HepG2 (cell line): ENCODE measurements at regions not wholly inside any gene's neighbourhood (a gene's known extent, or its start where the extent isn't known, plus 50 kb on each side); places are given as distances from the start of the nearest gene placed in this dataset.

Experiments
- ATAC-seq: fragments of 200-7000 bp; cut with Tn5 transposase; 3 replicates; pipeline ENCODE4 v1.9.1; 2020; ENCODE audit warnings: mild to moderate bottlenecking, moderate library complexity
- BruUV-seq: library from RNA; stranded (reverse); fragments of 400-500 nt; replicated peaks from 2 replicates; lab custom pipeline; 2021; lab: Mats Ljungman, UMichigan
- CTCF ChIA-PET: fragments of 300-600 bp; formaldehyde crosslinking; extraction: SDS; loops from one replicate; lab custom pipeline; 2021; ENCODE audit warnings: low total read pairs, inconsistent platforms, low intra/inter-chr PET ratio; lab: Yijun Ruan, JAX
- POLR2A ChIA-PET: fragments of 350-600 bp; sonication (Branson Sonifier 250); formaldehyde crosslinking; loops from one replicate; lab custom pipeline; 2020; ENCODE audit warnings: antibody characterized with exemption, inconsistent platforms; lab: Yijun Ruan, JAX
- DNase-seq: peaks from one replicate; pipeline ENCODE4 v3.0.0-alpha.2; 2015; ENCODE audit warnings: low spot score
- FAIRE-seq: peaks from 3 replicates; lab custom pipeline; 2011; peaks lifted over from hg19 to GRCh38; lab: Jason Lieb, UNC
- H2AFZ ChIP-seq: one replicate; pipeline ENCODE4 v1.6.1; 2011; ENCODE audit warnings: low read length, inconsistent platforms
- H3K27ac ChIP-seq: fragments of 300-600 bp; 3 replicates; pipeline ENCODE4 v1.8.0; 2011; ENCODE audit warnings: mixed run types, mild to moderate bottlenecking, mixed read lengths, low read length, inconsistent platforms; ENCODE audit not compliant: insufficient read depth; ENCODE audit errors: extremely low read length
- H3K27me3 ChIP-seq, 2 experiments: fragments of 200-600 bp in 1 of 2; 2 replicates in 1 of 2; 3 replicates in 1 of 2; pipeline versions ENCODE4 v1.6.0 to v1.8.0; 2011; ENCODE audit warnings: low read length in 2 of 2, mild to moderate bottlenecking in 2 of 2, moderate library complexity in 2 of 2, inconsistent platforms in 1 of 2; ENCODE audit not compliant: insufficient read depth in 2 of 2, control insufficient read depth in 1 of 2
- H3K36me3 ChIP-seq, 2 experiments: fragments of 200-600 bp in 1 of 2; replicated peaks in 1 of 2; 2 replicates in 1 of 2; 3 replicates in 1 of 2; pipeline versions ENCODE4 v1.5.1 to v1.8.0; 2011; ENCODE audit warnings: low read length in 2 of 2, inconsistent platforms in 1 of 2; ENCODE audit not compliant: insufficient read depth in 2 of 2, control insufficient read depth in 1 of 2
- H3K4me1 ChIP-seq: 2 replicates; pipeline ENCODE4 v1.5.1; 2012; ENCODE audit warnings: low read length, inconsistent platforms; ENCODE audit not compliant: insufficient read depth
- H3K4me2 ChIP-seq: 2 replicates; pipeline ENCODE4 v1.6.0; 2011; ENCODE audit warnings: low read depth, low read length, inconsistent platforms
- H3K4me3 ChIP-seq, 3 experiments: fragments of 200-600 bp in 1 of 3; sonication (generic), shearing (Covaris generic) in 1 of 3; replicated peaks in 1 of 3; 2 replicates each; pipeline ENCODE4 v1.5.1; 2011 to 2016; ENCODE audit warnings: low read length in 3 of 3, inconsistent platforms in 2 of 3, low read depth in 2 of 3, mild to moderate bottlenecking in 2 of 3, control low read depth in 1 of 3, mixed read lengths in 1 of 3; ENCODE audit not compliant: insufficient read depth in 1 of 3
- H3K79me2 ChIP-seq: one replicate; pipeline ENCODE4 v1.6.1; 2011; ENCODE audit warnings: low read length, inconsistent platforms; ENCODE audit not compliant: insufficient read depth
- H3K9ac ChIP-seq: 2 replicates; pipeline ENCODE4 v1.6.0; 2011; ENCODE audit warnings: mild to moderate bottlenecking, low read depth, low read length, inconsistent platforms; ENCODE audit not compliant: insufficient read depth
- H3K9me3 ChIP-seq: 2 replicates; pipeline ENCODE4 v1.5.1; 2012; ENCODE audit warnings: mild to moderate bottlenecking, low read length
- H4K20me1 ChIP-seq: 2 replicates; pipeline ENCODE4 v1.6.0; 2011; ENCODE audit warnings: inconsistent platforms, mild to moderate bottlenecking, low read length, moderate library complexity; ENCODE audit not compliant: insufficient read depth
- CEBPB ChIP-seq: IDR thresholded peaks from 2 replicates; pipeline ENCODE4 v1.6.1; 2011; ENCODE audit warnings: low read depth, low read length, improper control_type of control experiment, borderline replicate concordance
- ELF1 ChIP-seq: sonication (generic); formaldehyde crosslinking; IDR thresholded peaks from 2 replicates; pipeline ENCODE4 v1.4.0; 2020; ENCODE audit warnings: missing genetic modification reagents
- MATR3 ChIP-seq: sonication (generic); formaldehyde crosslinking; IDR thresholded peaks from 2 replicates; pipeline ENCODE4 v1.4.0; 2020; ENCODE audit warnings: missing genetic modification reagents
- MAZ ChIP-seq, 2 experiments: sonication (generic) in 1 of 2; formaldehyde crosslinking in 1 of 2; IDR thresholded peaks; 2 replicates each; pipeline versions ENCODE4 v1.5.0 to v1.6.1; 2012 to 2020; ENCODE audit warnings: low read depth in 2 of 2, mild to moderate bottlenecking in 2 of 2, borderline replicate concordance in 1 of 2, improper control_type of control experiment in 1 of 2, low read length in 1 of 2, missing genetic modification reagents in 1 of 2, moderate library complexity in 1 of 2
- MYNN ChIP-seq: sonication (generic); formaldehyde crosslinking; IDR thresholded peaks from 2 replicates; pipeline ENCODE4 v1.4.0; 2020; ENCODE audit warnings: mild to moderate bottlenecking, low read depth, missing genetic modification reagents
- NFE2L2 ChIP-seq: fragments of 150-350 bp; IDR thresholded peaks from 2 replicates; pipeline ENCODE4 v1.6.1; 2014; ENCODE audit warnings: low read length
- SOX5 ChIP-seq: IDR thresholded peaks from 2 replicates; pipeline ENCODE4 v1.6.1; 2016; ENCODE audit warnings: borderline replicate concordance
- ZNF749 ChIP-seq: sonication (generic); formaldehyde crosslinking; IDR thresholded peaks from 2 replicates; pipeline ENCODE4 v1.8.0; 2022; ENCODE audit warnings: mild to moderate bottlenecking, missing genetic modification reagents, moderate library complexity, borderline replicate concordance
- ZNF891 ChIP-seq: sonication (generic); formaldehyde crosslinking; IDR thresholded peaks from 2 replicates; pipeline ENCODE4 v1.5.0; 2020; ENCODE audit warnings: mild to moderate bottlenecking, missing genetic modification reagents
- WGBS: methylation state at CpG from one replicate; pipeline ENCODE4 v1.1.6; 2017; ENCODE audit warnings: low lambda C conversion rate; 5-methylcytosine and 5-hydroxymethylcytosine counted together
- in situ Hi-C: cut with HindIII; loops from 2 replicates; pipeline ENCODE4 v1.10.0; 2017; ENCODE audit warnings: low pct_unique_long_range_greater_than_20kb; ENCODE audit not compliant: extremely low pct_ligation_motif_present
- intact Hi-C: fragments of 100-400 bp; cut with micrococcal nuclease; formaldehyde crosslinking; loops from one replicate; pipeline ENCODE4 v1.10.0; 2022; ENCODE audit not compliant: unreplicated experiment
- TF ChIP-seq, protein P1 (sequence below): sonication (generic); formaldehyde crosslinking; IDR thresholded peaks from 2 replicates; pipeline ENCODE4 v1.4.0; 2020; ENCODE audit warnings: missing genetic modification reagents, borderline replicate concordance
- TF ChIP-seq, protein P2 (sequence below): sonication (generic); formaldehyde crosslinking; IDR thresholded peaks from 2 replicates; pipeline ENCODE4 v1.8.1; 2023; ENCODE audit warnings: mild to moderate bottlenecking, missing genetic modification reagents, borderline replicate concordance
- TF ChIP-seq, protein P3 (sequence below): sonication (generic); formaldehyde crosslinking; IDR thresholded peaks from 2 replicates; pipeline ENCODE4 v1.4.0; 2020; ENCODE audit warnings: missing genetic modification reagents, borderline replicate concordance
- TF ChIP-seq, protein P4 (sequence below): sonication (generic); formaldehyde crosslinking; IDR thresholded peaks from 2 replicates; pipeline ENCODE4 v1.8.1; 2023; ENCODE audit warnings: missing genetic modification reagents, mild to moderate bottlenecking, borderline replicate concordance

DNA sequence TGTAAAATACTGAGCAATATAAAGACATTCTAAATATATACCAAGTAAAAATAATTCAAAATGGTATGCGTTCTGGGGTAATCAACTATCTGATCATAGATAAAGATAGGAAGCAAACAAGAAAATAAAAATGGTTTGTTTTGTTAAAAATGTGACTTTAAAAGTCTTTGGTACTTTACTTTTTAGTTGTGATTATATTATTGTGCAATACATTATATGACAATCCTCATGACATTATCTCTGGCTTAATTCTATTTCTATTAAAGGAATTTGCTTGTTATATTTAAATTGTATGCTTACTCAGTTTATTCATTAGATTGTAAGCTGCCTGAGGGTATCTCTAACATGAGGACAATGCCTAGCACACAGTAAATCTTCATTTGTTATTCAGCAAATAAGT, 477.9 kb downstream of the TMEM38B start:
- intact Hi-C loops (no loop called here), in situ Hi-C loops (no loop called here)
- CTCF ChIA-PET: no interaction called here
- H3K4me3 ChIP-seq: no peak overlapping the region
- ATAC-seq (no peak), DNase-seq (no peak)
- H3K79me2 ChIP-seq: no peaks in the 10 kb centered on the region
- H4K20me1 ChIP-seq: no peaks in the 10 kb centered on the region
- 35% methylated on average over 1 of the region's 1 CpG for WGBS
- BruUV-seq: no TSS peak
- peak; percentile 50; the same call in 1 of the 2 replicates for TF ChIP-seq CEBPB
- TF ChIP-seq ELF1 (CRISPR knock-in tag): no peak
- TF ChIP-seq, protein P1, sequence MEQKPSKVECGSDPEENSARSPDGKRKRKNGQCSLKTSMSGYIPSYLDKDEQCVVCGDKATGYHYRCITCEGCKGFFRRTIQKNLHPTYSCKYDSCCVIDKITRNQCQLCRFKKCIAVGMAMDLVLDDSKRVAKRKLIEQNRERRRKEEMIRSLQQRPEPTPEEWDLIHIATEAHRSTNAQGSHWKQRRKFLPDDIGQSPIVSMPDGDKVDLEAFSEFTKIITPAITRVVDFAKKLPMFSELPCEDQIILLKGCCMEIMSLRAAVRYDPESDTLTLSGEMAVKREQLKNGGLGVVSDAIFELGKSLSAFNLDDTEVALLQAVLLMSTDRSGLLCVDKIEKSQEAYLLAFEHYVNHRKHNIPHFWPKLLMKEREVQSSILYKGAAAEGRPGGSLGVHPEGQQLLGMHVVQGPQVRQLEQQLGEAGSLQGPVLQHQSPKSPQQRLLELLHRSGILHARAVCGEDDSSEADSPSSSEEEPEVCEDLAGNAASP: no peak
- TF ChIP-seq, protein P2, sequence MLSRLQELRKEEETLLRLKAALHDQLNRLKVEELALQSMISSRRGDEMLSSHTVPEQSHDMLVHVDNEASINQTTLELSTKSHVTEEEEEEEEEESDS (CRISPR knock-in tag): no peak
- TF ChIP-seq, all 625 proteins: peak for 1
- no peak for FAIRE-seq
- Histone ChIP-seq H3K9ac (no peak overlapping the region), H3K27ac (no peak overlapping the region), H3K27me3 (no peaks in the 10 kb centered on the region), H3K9me3 (no peaks in the 10 kb centered on the region), H2AFZ (no peak overlapping the region), H3K4me1 (no peaks in the 10 kb centered on the region), H3K36me3 (no peaks in the 10 kb centered on the region), H3K4me2 (no peak overlapping the region)
- POLR2A ChIA-PET: no interaction called here

DNA sequence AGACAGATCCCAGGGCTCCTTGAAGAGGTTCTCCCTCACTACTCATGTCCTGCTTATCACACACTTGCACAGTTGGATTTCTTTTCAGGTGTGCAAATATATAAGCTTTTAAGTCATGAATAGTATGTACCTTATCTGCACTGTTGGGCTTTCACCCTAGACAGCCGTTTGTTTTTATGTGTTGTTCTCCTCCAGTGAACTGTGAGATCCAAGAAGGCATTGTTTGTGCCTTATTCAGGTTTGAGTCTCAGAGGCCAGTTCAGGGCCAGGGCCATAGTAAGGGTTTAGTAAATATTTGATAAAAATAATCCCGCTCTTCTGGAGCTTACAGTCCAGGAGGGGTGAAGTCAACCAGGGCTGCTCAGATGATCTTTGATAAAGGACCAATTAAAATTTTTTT, 480.0 kb downstream of the TMEM38B start:
- Histone ChIP-seq H3K27me3 (no peaks in the 10 kb centered on the region), H3K27ac (no peak overlapping the region), H3K4me2 (no peak overlapping the region), H3K79me2 (no peaks in the 10 kb centered on the region), H3K36me3 (no peaks in the 10 kb centered on the region), H3K4me3 (no peak overlapping the region), H3K9me3 (no peaks in the 10 kb centered on the region), H3K4me1 (no peaks in the 10 kb centered on the region), H2AFZ (no peak overlapping the region), H4K20me1 (no peaks in the 10 kb centered on the region), H3K9ac (no peak overlapping the region)
- FAIRE-seq: no peak
- CTCF ChIA-PET: no interaction called here
- in situ Hi-C loops: no loop called here
- no peak for DNase-seq
- 0% methylated on average over 2 of the region's 2 CpGs for WGBS
- intact Hi-C loops: no loop called here
- POLR2A ChIA-PET: no interaction called here
- no TSS peak for BruUV-seq
- ATAC-seq: no peak
- TF ChIP-seq, protein P3, sequence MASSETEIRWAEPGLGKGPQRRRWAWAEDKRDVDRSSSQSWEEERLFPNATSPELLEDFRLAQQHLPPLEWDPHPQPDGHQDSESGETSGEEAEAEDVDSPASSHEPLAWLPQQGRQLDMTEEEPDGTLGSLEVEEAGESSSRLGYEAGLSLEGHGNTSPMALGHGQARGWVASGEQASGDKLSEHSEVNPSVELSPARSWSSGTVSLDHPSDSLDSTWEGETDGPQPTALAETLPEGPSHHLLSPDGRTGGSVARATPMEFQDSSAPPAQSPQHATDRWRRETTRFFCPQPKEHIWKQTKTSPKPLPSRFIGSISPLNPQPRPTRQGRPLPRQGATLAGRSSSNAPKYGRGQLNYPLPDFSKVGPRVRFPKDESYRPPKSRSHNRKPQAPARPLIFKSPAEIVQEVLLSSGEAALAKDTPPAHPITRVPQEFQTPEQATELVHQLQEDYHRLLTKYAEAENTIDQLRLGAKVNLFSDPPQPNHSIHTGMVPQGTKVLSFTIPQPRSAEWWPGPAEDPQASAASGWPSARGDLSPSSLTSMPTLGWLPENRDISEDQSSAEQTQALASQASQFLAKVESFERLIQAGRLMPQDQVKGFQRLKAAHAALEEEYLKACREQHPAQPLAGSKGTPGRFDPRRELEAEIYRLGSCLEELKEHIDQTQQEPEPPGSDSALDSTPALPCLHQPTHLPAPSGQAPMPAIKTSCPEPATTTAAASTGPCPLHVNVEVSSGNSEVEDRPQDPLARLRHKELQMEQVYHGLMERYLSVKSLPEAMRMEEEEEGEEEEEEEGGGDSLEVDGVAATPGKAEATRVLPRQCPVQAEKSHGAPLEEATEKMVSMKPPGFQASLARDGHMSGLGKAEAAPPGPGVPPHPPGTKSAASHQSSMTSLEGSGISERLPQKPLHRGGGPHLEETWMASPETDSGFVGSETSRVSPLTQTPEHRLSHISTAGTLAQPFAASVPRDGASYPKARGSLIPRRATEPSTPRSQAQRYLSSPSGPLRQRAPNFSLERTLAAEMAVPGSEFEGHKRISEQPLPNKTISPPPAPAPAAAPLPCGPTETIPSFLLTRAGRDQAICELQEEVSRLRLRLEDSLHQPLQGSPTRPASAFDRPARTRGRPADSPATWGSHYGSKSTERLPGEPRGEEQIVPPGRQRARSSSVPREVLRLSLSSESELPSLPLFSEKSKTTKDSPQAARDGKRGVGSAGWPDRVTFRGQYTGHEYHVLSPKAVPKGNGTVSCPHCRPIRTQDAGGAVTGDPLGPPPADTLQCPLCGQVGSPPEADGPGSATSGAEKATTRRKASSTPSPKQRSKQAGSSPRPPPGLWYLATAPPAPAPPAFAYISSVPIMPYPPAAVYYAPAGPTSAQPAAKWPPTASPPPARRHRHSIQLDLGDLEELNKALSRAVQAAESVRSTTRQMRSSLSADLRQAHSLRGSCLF (CRISPR knock-in tag): no peak
- TF ChIP-seq MYNN: no peak
- no peak for TF ChIP-seq ZNF749 (CRISPR knock-in tag)
- no peak for TF ChIP-seq ZNF891
- no peak for TF ChIP-seq MATR3 (CRISPR knock-in tag)
- no peak for TF ChIP-seq SOX5 (CRISPR knock-in tag)
- TF ChIP-seq, protein P4, sequence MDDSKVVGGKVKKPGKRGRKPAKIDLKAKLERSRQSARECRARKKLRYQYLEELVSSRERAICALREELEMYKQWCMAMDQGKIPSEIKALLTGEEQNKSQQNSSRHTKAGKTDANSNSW (CRISPR knock-in tag): no peak
- no peak for TF ChIP-seq NFE2L2
- TF ChIP-seq MAZ (IDR thresholded peaks at IDR 0.05; ENCODE audit: borderline replicate concordance, low read depth, low read length): no peak
- TF ChIP-seq MAZ (CRISPR knock-in tag; IDR thresholded peaks at IDR 0.05; ENCODE audit: low read depth): no peak
- TF ChIP-seq, all 625 proteins: peak for 0
